ENCODE measurements at regions not wholly inside any gene's neighbourhood (a gene's known extent, or its start where the extent isn't known, plus 50 kb on each side); places are given as distances from the start of the nearest gene placed in this dataset.

- 88% methylated on average over 4 of the region's 4 CpGs for WGBS
- no peaks in the 10 kb centered on the region for H3K4me1 ChIP-seq
- H3K36me3 ChIP-seq: no peaks in the 10 kb centered on the region
- H3K27ac ChIP-seq: no peak overlapping the region
- DNase-seq (ENCODE audit: low spot score in 2 of 2): no peak
- H3K4me3 ChIP-seq: no peak overlapping the region
- no peaks in the 10 kb centered on the region for H3K9me3 ChIP-seq
- H3K27me3 ChIP-seq: no peaks in the 10 kb centered on the region
- TF ChIP-seq EP300 (IDR thresholded peaks at IDR 0.05) (no peak), POLR2A (IDR thresholded peaks at IDR 0.05) (no peak), POLR2AphosphoS5 (IDR thresholded peaks at IDR 0.05) (no peak)
- TF ChIP-seq, protein P1, sequence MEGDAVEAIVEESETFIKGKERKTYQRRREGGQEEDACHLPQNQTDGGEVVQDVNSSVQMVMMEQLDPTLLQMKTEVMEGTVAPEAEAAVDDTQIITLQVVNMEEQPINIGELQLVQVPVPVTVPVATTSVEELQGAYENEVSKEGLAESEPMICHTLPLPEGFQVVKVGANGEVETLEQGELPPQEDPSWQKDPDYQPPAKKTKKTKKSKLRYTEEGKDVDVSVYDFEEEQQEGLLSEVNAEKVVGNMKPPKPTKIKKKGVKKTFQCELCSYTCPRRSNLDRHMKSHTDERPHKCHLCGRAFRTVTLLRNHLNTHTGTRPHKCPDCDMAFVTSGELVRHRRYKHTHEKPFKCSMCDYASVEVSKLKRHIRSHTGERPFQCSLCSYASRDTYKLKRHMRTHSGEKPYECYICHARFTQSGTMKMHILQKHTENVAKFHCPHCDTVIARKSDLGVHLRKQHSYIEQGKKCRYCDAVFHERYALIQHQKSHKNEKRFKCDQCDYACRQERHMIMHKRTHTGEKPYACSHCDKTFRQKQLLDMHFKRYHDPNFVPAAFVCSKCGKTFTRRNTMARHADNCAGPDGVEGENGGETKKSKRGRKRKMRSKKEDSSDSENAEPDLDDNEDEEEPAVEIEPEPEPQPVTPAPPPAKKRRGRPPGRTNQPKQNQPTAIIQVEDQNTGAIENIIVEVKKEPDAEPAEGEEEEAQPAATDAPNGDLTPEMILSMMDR (IDR thresholded peaks at IDR 0.05): no peak
Measured at GRCh38 chr4:111720866-111721265, 424.4 kb upstream of the FAM241A start.

DNA sequence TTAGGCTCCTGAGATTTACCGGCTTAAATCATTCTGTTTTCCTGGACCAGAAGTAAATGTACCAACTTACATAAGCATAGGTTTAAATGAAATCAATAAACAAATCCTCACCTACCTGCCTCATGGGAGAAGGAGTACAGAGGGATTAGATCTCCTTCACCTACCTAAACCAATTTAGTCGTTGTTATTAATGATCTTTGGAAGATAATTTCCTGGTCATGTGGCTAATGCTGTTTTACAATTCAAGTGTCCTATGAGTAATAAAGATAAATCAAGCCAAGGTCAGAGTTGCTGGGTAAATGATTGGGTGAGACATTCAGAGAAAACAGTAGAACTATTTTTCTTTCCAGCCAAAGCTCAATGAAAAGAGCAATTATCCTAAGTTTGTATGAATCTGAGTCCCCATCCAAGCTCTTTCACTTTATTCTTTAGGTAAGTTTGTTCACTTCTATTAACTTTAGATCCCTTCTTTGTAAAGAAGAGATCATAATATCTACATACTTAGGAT lies 423.0 kb upstream of the FAM241A start:
- no peak for DNase-seq (ENCODE audit: low spot score in 2 of 2)
- 85% methylated on average over 2 of the region's 2 CpGs for WGBS
- Histone ChIP-seq H3K36me3 (no peaks in the 10 kb centered on the region), H3K27me3 (no peaks in the 10 kb centered on the region), H3K4me3 (no peak overlapping the region), H3K4me1 (no peaks in the 10 kb centered on the region), H3K9me3 (no peaks in the 10 kb centered on the region), H3K27ac (no peak overlapping the region)
- TF ChIP-seq POLR2AphosphoS5 (IDR thresholded peaks at IDR 0.05) (no peak), POLR2A (IDR thresholded peaks at IDR 0.05) (no peak)

- Histone ChIP-seq H3K9me3 (no peaks in the 10 kb centered on the region), H3K27me3 (no peaks in the 10 kb centered on the region), H3K4me3 (no peak overlapping the region), H3K4me1 (no peaks in the 10 kb centered on the region), H3K36me3 (no peaks in the 10 kb centered on the region), H3K27ac (no peak overlapping the region)
- DNase-seq (ENCODE audit: low spot score in 2 of 2): no peak
- TF ChIP-seq POLR2AphosphoS5 (IDR thresholded peaks at IDR 0.05) (no peak), EP300 (IDR thresholded peaks at IDR 0.05) (no peak), POLR2A (IDR thresholded peaks at IDR 0.05) (no peak)
- TF ChIP-seq, protein P1 (IDR thresholded peaks at IDR 0.05): no peak
- 58% methylated on average over 3 of the region's 3 CpGs for WGBS
Measured at GRCh38 chr4:111736516-111736915, 408.7 kb upstream of the FAM241A start.

DNA sequence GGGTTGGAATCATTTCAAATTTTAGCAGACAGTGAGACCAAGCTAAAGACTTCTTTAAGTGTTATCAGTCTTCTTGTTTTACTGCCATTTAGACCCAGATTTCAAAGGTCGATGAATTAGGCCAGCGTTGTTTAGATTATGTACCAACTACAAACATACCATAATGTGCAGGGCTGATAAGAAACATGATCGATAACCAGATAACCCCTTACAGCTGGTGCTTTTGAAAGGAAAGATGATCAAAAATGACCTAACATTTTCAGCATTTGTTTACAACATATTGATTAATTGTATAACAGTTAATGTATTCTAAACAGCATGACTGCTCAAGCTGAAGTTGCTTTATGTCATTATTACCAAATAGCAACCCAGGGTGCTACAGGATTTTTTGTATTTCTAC lies 400.4 kb upstream of the FAM241A start:
- 78% methylated on average over 3 of the region's 3 CpGs for WGBS
- Histone ChIP-seq H3K27me3 (no peaks in the 10 kb centered on the region), H3K9me3 (no peaks in the 10 kb centered on the region), H3K4me1 (no peaks in the 10 kb centered on the region), H3K27ac (no peak overlapping the region), H3K4me3 (no peak overlapping the region), H3K36me3 (no peaks in the 10 kb centered on the region)
- TF ChIP-seq POLR2AphosphoS5 (IDR thresholded peaks at IDR 0.05) (no peak), EP300 (IDR thresholded peaks at IDR 0.05) (no peak), POLR2A (IDR thresholded peaks at IDR 0.05) (no peak)
- TF ChIP-seq, protein P1 (IDR thresholded peaks at IDR 0.05): no peak
- no peak for DNase-seq (ENCODE audit: low spot score in 2 of 2)

GRCh38 chr4:111748157-111748556 lies 397.1 kb upstream of the FAM241A start:
- Histone ChIP-seq H3K27ac (no peak overlapping the region), H3K27me3 (no peaks in the 10 kb centered on the region), H3K4me3 (no peak overlapping the region), H3K9me3 (no peaks in the 10 kb centered on the region), H3K36me3 (no peaks in the 10 kb centered on the region), H3K4me1 (no peaks in the 10 kb centered on the region)
- no peak for TF ChIP-seq POLR2AphosphoS5 (IDR thresholded peaks at IDR 0.05)
- TF ChIP-seq, protein P1 (IDR thresholded peaks at IDR 0.05): no peak
- no peak for TF ChIP-seq POLR2A (IDR thresholded peaks at IDR 0.05)
- TF ChIP-seq EP300 (IDR thresholded peaks at IDR 0.05): no peak
- WGBS: 20% methylated on average over 3 of the region's 3 CpGs
- DNase-seq (ENCODE audit: low spot score in 2 of 2): no peak

DNA sequence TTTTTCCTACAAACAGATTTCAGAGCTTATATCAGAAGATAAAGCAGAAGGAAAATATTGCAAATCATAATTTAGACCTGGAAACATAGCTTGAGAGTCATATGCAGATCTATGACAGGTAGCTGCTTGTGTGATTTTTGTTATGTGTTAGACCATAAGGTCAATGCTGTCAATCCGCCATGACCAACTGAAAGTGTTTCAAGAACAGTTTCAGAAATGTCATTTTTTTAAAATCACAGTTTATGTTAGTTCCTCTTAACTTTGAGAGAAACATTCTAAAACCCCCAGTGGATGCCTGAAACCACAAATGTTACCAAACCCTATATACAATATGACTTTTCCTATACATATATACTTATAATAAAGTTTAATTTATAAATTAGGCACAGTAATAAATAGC lies 391.3 kb upstream of the FAM241A start:
- no peak for DNase-seq (ENCODE audit: low spot score in 2 of 2)
- H3K27me3 ChIP-seq: no peaks in the 10 kb centered on the region
- H3K4me3 ChIP-seq: no peak overlapping the region
- TF ChIP-seq, protein P1 (IDR thresholded peaks at IDR 0.05): no peak
- TF ChIP-seq POLR2A (IDR thresholded peaks at IDR 0.05) (no peak), POLR2AphosphoS5 (IDR thresholded peaks at IDR 0.05) (no peak), EP300 (IDR thresholded peaks at IDR 0.05) (no peak)
- no peaks in the 10 kb centered on the region for H3K9me3 ChIP-seq
- H3K27ac ChIP-seq: no peak overlapping the region
- H3K36me3 ChIP-seq: no peaks in the 10 kb centered on the region
- 85% methylated on average over 1 of the region's 1 CpG for WGBS
- no peaks in the 10 kb centered on the region for H3K4me1 ChIP-seq

Measured in suprapubic skin (tissue), 4 donors.